C4-2B (cell line): ENCODE measurements at regions not wholly inside any gene's neighbourhood (a gene's known extent, or its start where the extent isn't known, plus 50 kb on each side); places are given as distances from the start of the nearest gene placed in this dataset.

Experiments used
- CTCF ChIP-seq: fragments of 450-650 bp; conservative IDR thresholded peaks from 2 replicates; pipeline ENCODE4 v1.5.1; 2017; ENCODE audit warnings: mild to moderate bottlenecking
- ZFX ChIP-seq: fragments of 450-650 bp; IDR thresholded peaks from 2 replicates; pipeline ENCODE4 v1.6.1; 2017

- no peak for TF ChIP-seq CTCF
- TF ChIP-seq ZFX = no peak
Observed at GRCh38 chr6:71585472-71585871, 296.9 kb downstream of the OGFRL1 start.
